ENCODE measurements at regions not wholly inside any gene's neighbourhood (a gene's known extent, or its start where the extent isn't known, plus 50 kb on each side); places are given as distances from the start of the nearest gene placed in this dataset.

- TF ChIP-seq EZH2 (IDR thresholded peaks at IDR 0.05; ENCODE audit: insufficient read depth, poor library complexity, severe bottlenecking): no peak
- no peak for TF ChIP-seq EZH2phosphoT487 (IDR thresholded peaks at IDR 0.05; ENCODE audit: insufficient read depth, low read depth)
- Histone ChIP-seq H3K36me3 (ENCODE audit: low read depth) (no peaks in the 10 kb centered on the region), H3K4me3 (no peak overlapping the region), H3K27ac (no peak overlapping the region), H4K20me1 (ENCODE audit: insufficient read depth) (no peaks in the 10 kb centered on the region), H2AFZ (no peak overlapping the region), H3F3A (ENCODE audit: insufficient read depth) (no peaks in the 10 kb centered on the region), H3K4me1 (ENCODE audit: insufficient read depth) (no peaks in the 10 kb centered on the region), H3K4me2 (ENCODE audit: unreplicated experiment) (no peak overlapping the region), H3K9ac (no peak overlapping the region), H3K9me3 (ENCODE audit: low read depth) (no peaks in the 10 kb centered on the region), H3K27me3 (replicated peaks; ENCODE audit: insufficient read depth) (no peaks in the 10 kb centered on the region), H3K9me2 (ENCODE audit: insufficient read depth) (no peaks in the 10 kb centered on the region), H3K79me2 (ENCODE audit: insufficient read depth) (no peaks in the 10 kb centered on the region)
- no peak for DNase-seq
- in situ Hi-C loops (cut with MboI): no loop called here
- 51 to 60% methylated on average over 6 of the region's 6 CpGs for WGBS, 2 experiments (ENCODE audit: low coverage in 1 of 2, low lambda C conversion rate in 2 of 2, missing lambda C conversion rate in 2 of 2)
Measured at GRCh38 chr11:115576606-115577380, 72.6 kb upstream of the CADM1 start.

DNA sequence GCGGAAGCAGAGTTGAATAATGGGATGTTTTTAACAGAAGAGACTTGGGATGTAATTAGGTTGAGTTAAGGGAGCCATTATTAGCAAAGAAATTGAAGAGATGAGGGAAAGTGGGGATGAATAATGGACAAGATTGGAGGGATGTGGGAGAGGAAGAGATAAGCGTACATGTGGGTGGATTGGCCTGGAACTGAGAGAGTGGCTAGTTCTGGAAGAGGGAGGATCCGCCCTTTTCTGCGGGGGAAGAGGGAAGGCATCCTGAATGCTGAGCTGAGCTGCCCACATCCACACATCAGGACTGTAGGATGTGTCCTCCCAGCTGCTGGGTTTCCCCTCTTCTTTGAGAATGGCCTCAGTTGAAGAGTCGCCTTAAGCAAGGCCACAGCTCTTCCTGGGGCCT is 68.3 kb upstream of the CADM1 start:
- Histone ChIP-seq H3F3A (ENCODE audit: insufficient read depth) (no peaks in the 10 kb centered on the region), H3K79me2 (ENCODE audit: insufficient read depth) (no peaks in the 10 kb centered on the region), H3K9ac (no peak overlapping the region), H3K27me3 (replicated peaks; ENCODE audit: insufficient read depth) (no peaks in the 10 kb centered on the region), H3K4me3 (no peak overlapping the region), H3K4me1 (ENCODE audit: insufficient read depth) (no peaks in the 10 kb centered on the region), H3K36me3 (ENCODE audit: low read depth) (no peaks in the 10 kb centered on the region), H3K4me2 (ENCODE audit: unreplicated experiment) (no peak overlapping the region), H3K9me3 (ENCODE audit: low read depth) (no peaks in the 10 kb centered on the region), H3K27ac (no peak overlapping the region), H2AFZ (no peak overlapping the region), H3K9me2 (ENCODE audit: insufficient read depth) (no peaks in the 10 kb centered on the region), H4K20me1 (ENCODE audit: insufficient read depth) (no peaks in the 10 kb centered on the region)
- TF ChIP-seq EZH2 (IDR thresholded peaks at IDR 0.05; ENCODE audit: insufficient read depth, poor library complexity, severe bottlenecking): no peak
- TF ChIP-seq EZH2phosphoT487 (IDR thresholded peaks at IDR 0.05; ENCODE audit: insufficient read depth, low read depth): no peak
- no peak for DNase-seq
- in situ Hi-C loops (cut with MboI): no loop called here
- 52 to 62% methylated on average over 5 of the region's 5 CpGs for WGBS, 2 experiments (ENCODE audit: low coverage in 1 of 2, low lambda C conversion rate in 2 of 2, missing lambda C conversion rate in 2 of 2)

- no peak for DNase-seq
- no peaks in the 10 kb centered on the region for H3F3A ChIP-seq (ENCODE audit: insufficient read depth)
- no peaks in the 10 kb centered on the region for H3K9me2 ChIP-seq (ENCODE audit: insufficient read depth)
- no peaks in the 10 kb centered on the region for H3K4me1 ChIP-seq (ENCODE audit: insufficient read depth)
- 17 to 19% methylated on average over 9 of the region's 9 CpGs for WGBS, 2 experiments (ENCODE audit: low coverage in 1 of 2, low lambda C conversion rate in 2 of 2, missing lambda C conversion rate in 2 of 2)
- no peaks in the 10 kb centered on the region for H4K20me1 ChIP-seq (ENCODE audit: insufficient read depth)
- H3K4me2 ChIP-seq (ENCODE audit: unreplicated experiment): no peak overlapping the region
- no peaks in the 10 kb centered on the region for H3K27me3 ChIP-seq (replicated peaks; ENCODE audit: insufficient read depth)
- H3K36me3 ChIP-seq (ENCODE audit: low read depth): no peaks in the 10 kb centered on the region
- H3K79me2 ChIP-seq (ENCODE audit: insufficient read depth): no peaks in the 10 kb centered on the region
- H3K27ac ChIP-seq: no peak overlapping the region
- H3K9ac ChIP-seq: no peak overlapping the region
- in situ Hi-C loops (cut with MboI): no loop called here
- no peak overlapping the region for H3K4me3 ChIP-seq
- H3K9me3 ChIP-seq (ENCODE audit: low read depth): no peaks in the 10 kb centered on the region
- H2AFZ ChIP-seq: no peak overlapping the region
- TF ChIP-seq EZH2 (IDR thresholded peaks at IDR 0.05; ENCODE audit: insufficient read depth, poor library complexity, severe bottlenecking) (no peak), EZH2phosphoT487 (IDR thresholded peaks at IDR 0.05; ENCODE audit: insufficient read depth, low read depth) (no peak)
Measured at GRCh38 chr11:115566180-115566764, 62.1 kb upstream of the CADM1 start.

DNA sequence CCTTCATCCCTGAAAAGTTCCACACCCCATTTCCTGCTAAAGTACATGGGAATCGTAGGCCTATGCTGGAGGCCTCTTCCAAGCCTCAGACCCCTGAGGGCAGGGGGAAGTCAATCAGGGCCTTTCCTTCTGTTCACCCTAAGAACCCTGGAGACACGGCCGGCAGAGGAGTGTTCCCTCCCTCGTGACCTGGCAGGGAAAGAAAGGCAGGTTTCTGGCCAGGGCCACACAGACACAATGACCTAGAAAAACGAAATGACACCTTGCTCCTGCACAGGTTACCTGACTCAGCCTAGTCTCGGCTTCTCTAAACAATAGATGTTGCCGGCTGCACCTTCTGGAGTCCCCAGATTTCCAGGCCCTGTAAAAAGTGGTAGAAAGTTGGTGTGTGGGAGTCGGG is 60.6 kb upstream of the CADM1 start:
- WGBS, 2 experiments (ENCODE audit: low coverage in 1 of 2, low lambda C conversion rate in 2 of 2, missing lambda C conversion rate in 2 of 2): 25 to 27% methylated on average over 8 of the region's 8 CpGs
- in situ Hi-C loops (cut with MboI): no loop called here
- H3K79me2 ChIP-seq (ENCODE audit: insufficient read depth): no peaks in the 10 kb centered on the region
- TF ChIP-seq EZH2 (IDR thresholded peaks at IDR 0.05; ENCODE audit: insufficient read depth, poor library complexity, severe bottlenecking) (no peak), EZH2phosphoT487 (IDR thresholded peaks at IDR 0.05; ENCODE audit: insufficient read depth, low read depth) (no peak)
- no peaks in the 10 kb centered on the region for H3K27me3 ChIP-seq (replicated peaks; ENCODE audit: insufficient read depth)
- H4K20me1 ChIP-seq (ENCODE audit: insufficient read depth): no peaks in the 10 kb centered on the region
- no peaks in the 10 kb centered on the region for H3K9me3 ChIP-seq (ENCODE audit: low read depth)
- H3F3A ChIP-seq (ENCODE audit: insufficient read depth): no peaks in the 10 kb centered on the region
- no peaks in the 10 kb centered on the region for H3K4me1 ChIP-seq (ENCODE audit: insufficient read depth)
- H3K4me3 ChIP-seq: no peak overlapping the region
- H3K36me3 ChIP-seq (ENCODE audit: low read depth): no peaks in the 10 kb centered on the region
- no peak overlapping the region for H3K4me2 ChIP-seq (ENCODE audit: unreplicated experiment)
- H3K9me2 ChIP-seq (ENCODE audit: insufficient read depth): no peaks in the 10 kb centered on the region
- H3K27ac ChIP-seq: no peak overlapping the region
- H3K9ac ChIP-seq: no peak overlapping the region
- no peak overlapping the region for H2AFZ ChIP-seq
- no peak for DNase-seq

Data from GM23248 (cell line).